HTR-8/SVneo (cell line): ENCODE measurements at regions not wholly inside any gene's neighbourhood (a gene's known extent, or its start where the extent isn't known, plus 50 kb on each side); places are given as distances from the start of the nearest gene placed in this dataset.

Experiments used
- DNase-seq: peaks from one replicate; pipeline ENCODE4 v3.0.0; 2011; ENCODE audit warnings: low spot score, mixed read lengths; ENCODE audit not compliant: insufficient read length
- FAIRE-seq: peaks from 2 replicates; lab custom pipeline; 2011; peaks lifted over from hg19 to GRCh38; lab: Jason Lieb, UNC

DNA sequence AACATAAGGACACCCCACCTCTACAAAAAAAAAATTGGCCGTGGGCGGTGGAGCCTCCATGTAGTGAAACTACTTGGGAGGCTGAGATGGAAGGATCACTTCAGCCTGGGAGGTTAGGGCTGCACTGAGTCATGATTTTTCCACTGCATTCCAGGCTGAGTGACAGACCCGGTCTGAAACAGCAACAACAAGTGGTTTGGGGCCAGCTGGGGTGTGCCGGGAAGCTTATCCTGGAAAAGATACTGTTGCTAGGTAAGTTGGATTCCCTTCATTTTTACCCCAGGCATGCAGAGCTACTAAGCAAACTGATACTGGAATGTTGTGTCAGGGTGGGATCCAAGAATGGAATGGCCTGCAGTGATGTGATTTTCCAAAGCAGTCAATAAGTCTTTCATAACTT lies 57.0 kb downstream of the XAGE2 start:
- FAIRE-seq = no peak

GRCh38 chrX:52426810-52427209 lies 58.0 kb downstream of the XAGE2 start:
- DNase-seq (no peak), FAIRE-seq (no peak)

More for the DNA sequence above, 57.0 kb downstream of the XAGE2 start:
- no peak for DNase-seq

DNA sequence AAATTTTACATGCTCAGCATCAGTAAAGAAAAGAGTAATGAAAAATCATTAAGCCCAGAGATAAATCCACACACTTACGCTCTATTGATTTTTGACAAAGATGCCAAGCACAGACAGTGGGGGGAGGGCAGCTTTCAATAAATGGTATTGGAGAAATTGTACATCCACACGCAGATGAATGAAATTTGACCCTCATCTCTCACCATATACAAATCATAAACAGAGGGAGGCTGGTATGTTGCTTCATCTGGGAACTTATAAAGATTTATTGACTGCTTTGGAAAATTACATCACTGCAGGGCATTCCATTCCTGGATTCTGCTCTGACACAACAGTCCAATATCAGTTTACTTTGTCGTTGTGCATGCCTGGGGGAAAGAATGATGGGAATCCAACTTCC lies 58.4 kb upstream of the XAGE1A start:
- DNase-seq (peak; percentile 5), FAIRE-seq (no peak)
